Endothelial cell of umbilical vein (primary cell): ENCODE measurements at regions not wholly inside any gene's neighbourhood (a gene's known extent, or its start where the extent isn't known, plus 50 kb on each side); places are given as distances from the start of the nearest gene placed in this dataset.

Experiments used
- BruUV-seq: library from RNA; stranded (reverse); fragments of 400-500 nt; replicated peaks from 2 replicates; lab custom pipeline; 2021; lab: Mats Ljungman, UMichigan
- CTCF ChIA-PET: fragments of 300-600, 350-600 bp; sonication (Branson Sonifier 250); formaldehyde crosslinking; loops from one replicate; lab custom pipeline; 2021; ENCODE audit warnings: antibody characterized with exemption, inconsistent platforms; lab: Charles Lee
- POLR2A ChIA-PET: fragments of 300-600, 350-600 bp; sonication (Branson Sonifier 250); formaldehyde crosslinking; loops from one replicate; lab custom pipeline; 2021; ENCODE audit warnings: antibody characterized with exemption, inconsistent platforms; lab: Charles Lee
- DNase-seq: peaks from one replicate; pipeline ENCODE4 v3.0.0-alpha.2; 2011; ENCODE audit warnings: low read depth, low spot score
- FAIRE-seq: peaks from 2 replicates; lab custom pipeline; 2011; peaks lifted over from hg19 to GRCh38; lab: Jason Lieb, UNC
- H2AFZ ChIP-seq: 2 replicates; pipeline ENCODE4 v1.6.0; 2012; ENCODE audit warnings: low read depth, low read length, control low read depth, inconsistent platforms
- H3K27ac ChIP-seq: 2 replicates; pipeline ENCODE4 v1.5.1; 2011; ENCODE audit warnings: low read depth, mild to moderate bottlenecking, control low read depth, low read length, moderate library complexity; ENCODE audit not compliant: insufficient read depth
- H3K27me3 ChIP-seq, 2 experiments: 2 replicates each; pipeline versions ENCODE4 v1.6.0 to v1.6.1; 2011; ENCODE audit warnings: low read length in 2 of 2, mixed read lengths in 1 of 2; ENCODE audit not compliant: control insufficient read depth in 2 of 2, insufficient read depth in 2 of 2
- H3K36me3 ChIP-seq, 2 experiments: 2 replicates in 1 of 2; 3 replicates in 1 of 2; pipeline ENCODE4 v1.5.1; 2011; ENCODE audit warnings: low read length in 2 of 2, mild to moderate bottlenecking in 1 of 2, moderate library complexity in 1 of 2; ENCODE audit not compliant: control insufficient read depth in 2 of 2, insufficient read depth in 2 of 2; ENCODE audit errors: extremely low read depth in 1 of 2
- H3K4me1 ChIP-seq: 3 replicates; pipeline ENCODE4 v1.5.1; 2011; ENCODE audit warnings: mild to moderate bottlenecking, low read length; ENCODE audit not compliant: control insufficient read depth, insufficient read depth; ENCODE audit errors: extremely low read depth
- H3K4me2 ChIP-seq: 2 replicates; pipeline ENCODE4 v1.6.1; 2011; ENCODE audit warnings: low read length, control low read depth, mixed read lengths; ENCODE audit not compliant: insufficient read depth
- H3K4me3 ChIP-seq, 3 experiments: fragments of 200-600 bp in 1 of 3; sonication (generic), shearing (Covaris generic) in 1 of 3; replicated peaks in 1 of 3; 2 replicates each; pipeline ENCODE4 v1.5.1; 2011 to 2016; ENCODE audit warnings: control low read depth in 3 of 3, low read length in 3 of 3, mild to moderate bottlenecking in 2 of 3, inconsistent platforms in 1 of 3, low read depth in 1 of 3, moderate library complexity in 1 of 3; ENCODE audit not compliant: insufficient read depth in 1 of 3
- H3K79me2 ChIP-seq: 2 replicates; pipeline ENCODE4 v1.6.0; 2012; ENCODE audit warnings: low read length, inconsistent platforms; ENCODE audit not compliant: control insufficient read depth, insufficient read depth
- H3K9ac ChIP-seq: replicated peaks from 2 replicates; pipeline ENCODE3; 2011; ENCODE audit warnings: low read length, control low read depth; ENCODE audit not compliant: insufficient read depth; ENCODE audit errors: extremely low read depth
- H3K9me1 ChIP-seq: replicated peaks from 3 replicates; pipeline ENCODE4 v1.6.0; 2011; ENCODE audit warnings: mild to moderate bottlenecking, low read length; ENCODE audit not compliant: control insufficient read depth, insufficient read depth; ENCODE audit errors: extremely low read depth
- H3K9me3 ChIP-seq: replicated peaks from 2 replicates; pipeline ENCODE4 v1.5.1; 2012; ENCODE audit warnings: low read length, inconsistent platforms; ENCODE audit not compliant: control insufficient read depth, insufficient read depth
- H4K20me1 ChIP-seq: replicated peaks from 2 replicates; pipeline ENCODE3; 2011; ENCODE audit warnings: mild to moderate bottlenecking, low read length; ENCODE audit not compliant: control insufficient read depth, insufficient read depth; ENCODE audit errors: extremely low read depth
- CTCF ChIP-seq, 2 donors: IDR thresholded peaks; 1 replicate in 1 of 2; 2 replicates in 1 of 2; pipeline ENCODE4 v1.5.1; 2011; ENCODE audit warnings: low read length in 2 of 2, mild to moderate bottlenecking in 2 of 2, moderate library complexity in 2 of 2, control low read depth in 1 of 2, inconsistent platforms in 1 of 2, low read depth in 1 of 2; ENCODE audit not compliant: insufficient read depth in 1 of 2; ENCODE audit errors: extremely low read depth in 1 of 2
- EZH2 ChIP-seq: IDR thresholded peaks from 2 replicates; pipeline ENCODE4 v1.6.1; 2012; ENCODE audit warnings: borderline replicate concordance, low read depth, mild to moderate bottlenecking, moderate library complexity, low read length, inconsistent platforms; ENCODE audit not compliant: severe bottlenecking
- FOS ChIP-seq: IDR thresholded peaks from 2 replicates; pipeline ENCODE4 v1.6.1; 2011; ENCODE audit warnings: mild to moderate bottlenecking, low read length, moderate library complexity, borderline replicate concordance; ENCODE audit not compliant: insufficient read depth
- GATA2 ChIP-seq: IDR thresholded peaks from 2 replicates; pipeline ENCODE4 v1.7.0; 2011; ENCODE audit warnings: low read depth, mild to moderate bottlenecking, moderate library complexity, mixed read lengths, low read length; ENCODE audit not compliant: insufficient read length, insufficient read depth
- JUN ChIP-seq: IDR thresholded peaks from 2 replicates; pipeline ENCODE4 v1.6.1; 2011; ENCODE audit warnings: borderline replicate concordance, low read depth; ENCODE audit not compliant: insufficient read length, insufficient read depth
- MAX ChIP-seq: IDR thresholded peaks from 2 replicates; pipeline ENCODE4 v1.6.1; 2011; ENCODE audit not compliant: insufficient read depth, insufficient read length
- MYC ChIP-seq: IDR thresholded peaks from one replicate; pipeline ENCODE4 v1.6.1; 2011; ENCODE audit warnings: mild to moderate bottlenecking, low read depth, low read length
- POLR2A ChIP-seq: IDR thresholded peaks from 2 replicates; pipeline ENCODE4 v1.6.1; 2012; ENCODE audit warnings: low read depth, mild to moderate bottlenecking, control low read depth, low read length
- POLR2AphosphoS5 ChIP-seq: IDR thresholded peaks from 2 replicates; pipeline ENCODE4 v1.6.1; 2012; ENCODE audit warnings: low read depth, mild to moderate bottlenecking, control low read depth, low read length, moderate library complexity; ENCODE audit not compliant: insufficient read depth
- dilution Hi-C: fragments of 300-500 bp; cut with MboI; formaldehyde crosslinking; loops from one replicate; pipeline ENCODE4 v1.15.0; 2019; ENCODE audit warnings: low sequenced_read_pairs; ENCODE audit not compliant: extremely low pct_ligation_motif_present
- intact Hi-C: fragments of 100-400 bp; cut with micrococcal nuclease; formaldehyde crosslinking; loops from one replicate; pipeline ENCODE4 v1.10.0; 2022

GRCh38 chr16:89035669-89036570, 57.7 kb upstream of the ACSF3 start:
- FAIRE-seq (no peak), DNase-seq (no peak)
- Histone ChIP-seq H4K20me1 (no peaks in the 10 kb centered on the region), H2AFZ (no peak overlapping the region), H3K9me3 (no peaks in the 10 kb centered on the region), H3K4me2 (no peak overlapping the region), H3K9ac (no peak overlapping the region), H3K4me1 (no peaks in the 10 kb centered on the region), H3K27ac (no peak overlapping the region), H3K36me3 (no peaks in the 10 kb centered on the region), H3K9me1 (no peaks in the 10 kb centered on the region), H3K27me3 (peaks cover 0 to under 1% of the 10 kb centered on the region in 2 experiments), H3K4me3 (no peak overlapping the region), H3K79me2 (no peaks in the 10 kb centered on the region)
- BruUV-seq, result no TSS peak
- CTCF ChIA-PET, result no interaction called here
- TF ChIP-seq GATA2 (no peak), CTCF (IDR thresholded peaks at IDR 0.05; ENCODE audit: extremely low read depth in 1 of 2, insufficient read depth in 1 of 2, low read depth in 1 of 2, low read length in 2 of 2) (no peak), MAX (no peak), POLR2A (no peak), FOS (no peak), EZH2 (no peak), JUN (no peak), MYC (no peak), POLR2AphosphoS5 (no peak)
- intact Hi-C loops, result no loop called here
- POLR2A ChIA-PET, result no interaction called here
- dilution Hi-C loops, result no loop called here
